Large intestine (tissue), 3 donors: ENCODE measurements at regions not wholly inside any gene's neighbourhood (a gene's known extent, or its start where the extent isn't known, plus 50 kb on each side); places are given as distances from the start of the nearest gene placed in this dataset.

Source experiments
- DNase-seq, 2 donors: peaks; one replicate each; pipeline versions ENCODE4 v3.0.0 to v3.0.0-alpha.2; 2013
- H3K27ac ChIP-seq: one replicate; pipeline ENCODE4 v1.5.1; 2013; ENCODE audit warnings: low read length
- H3K27me3 ChIP-seq: 2 replicates; pipeline ENCODE4 v1.6.1; 2013; ENCODE audit warnings: low read length; ENCODE audit not compliant: control insufficient read depth, insufficient read depth
- H3K36me3 ChIP-seq: 2 replicates; pipeline ENCODE4 v1.6.1; 2013; ENCODE audit warnings: low read length; ENCODE audit not compliant: control insufficient read depth, insufficient read depth
- H3K4me1 ChIP-seq: one replicate; pipeline ENCODE4 v1.6.1; 2013; ENCODE audit warnings: low read length; ENCODE audit not compliant: control insufficient read depth, insufficient read depth
- H3K4me3 ChIP-seq: one replicate; pipeline ENCODE4 v1.5.1; 2013; ENCODE audit warnings: low read length
- H3K9me3 ChIP-seq: one replicate; pipeline ENCODE4 v1.6.1; 2013; ENCODE audit warnings: mild to moderate bottlenecking, low read depth, low read length, moderate library complexity; ENCODE audit not compliant: control insufficient read depth
- WGBS: methylation state at CpG from one replicate; pipeline ENCODE4 v1.1.5; 2013; ENCODE audit warnings: low lambda C conversion rate; ENCODE audit not compliant: insufficient coverage; 5-methylcytosine and 5-hydroxymethylcytosine counted together

- Histone ChIP-seq H3K9me3 (no peaks in the 10 kb centered on the region), H3K27me3 (peaks cover 10% of the 10 kb centered on the region), H3K27ac (peak overlapping the region; percentile 42), H3K4me1 (no peaks in the 10 kb centered on the region), H3K36me3 (no peaks in the 10 kb centered on the region), H3K4me3 (no peak overlapping the region)
- no CpG with 5 or more reads among the region's 2 CpGs for WGBS
- peak in 1 of 2 donors; percentile 15 for DNase-seq
These were observed 108.9 kb downstream of the INSIG2 start for GRCh38 chr2:118197011-118197675.

DNA sequence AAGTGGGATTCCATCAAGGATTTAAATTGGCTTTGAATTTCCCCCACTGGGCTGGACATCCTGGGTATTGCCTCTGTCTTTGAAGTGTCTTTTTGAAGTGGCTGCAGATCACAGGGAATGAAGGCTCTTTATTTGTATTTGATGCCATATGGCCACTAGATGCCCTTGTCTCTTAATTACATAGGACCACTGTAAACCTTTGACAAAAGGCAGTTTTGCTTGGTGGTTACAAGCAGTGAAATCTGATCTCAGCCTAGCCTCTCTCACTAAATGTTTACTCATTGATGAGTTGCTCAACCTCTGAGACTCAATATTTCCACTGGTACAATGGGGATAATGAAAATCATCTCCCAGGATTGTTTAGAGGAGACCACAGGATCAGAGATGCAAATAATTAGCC, 102.2 kb downstream of the INSIG2 start:
- Histone ChIP-seq H3K4me1 (no peaks in the 10 kb centered on the region), H3K4me3 (no peak overlapping the region), H3K27ac (no peak overlapping the region), H3K9me3 (no peaks in the 10 kb centered on the region), H3K36me3 (no peaks in the 10 kb centered on the region), H3K27me3 (peaks cover 15% of the 10 kb centered on the region)
- no peak for DNase-seq

- Histone ChIP-seq H3K4me1 (no peaks in the 10 kb centered on the region), H3K27me3 (peaks cover 43% of the 10 kb centered on the region), H3K27ac (no peak overlapping the region), H3K36me3 (no peaks in the 10 kb centered on the region), H3K4me3 (no peak overlapping the region), H3K9me3 (no peaks in the 10 kb centered on the region)
- no CpG with 5 or more reads among the region's 5 CpGs for WGBS
- DNase-seq = no peak
These were observed 98.6 kb downstream of the INSIG2 start for GRCh38 chr2:118186858-118187254.

GRCh38 chr2:118186110-118186857, 98.0 kb downstream of the INSIG2 start:
- Histone ChIP-seq H3K4me1 (no peaks in the 10 kb centered on the region), H3K27ac (peak overlapping the region; percentile 65), H3K27me3 (peaks cover 38% of the 10 kb centered on the region), H3K4me3 (peak overlapping the region; percentile 65), H3K9me3 (no peaks in the 10 kb centered on the region), H3K36me3 (no peaks in the 10 kb centered on the region)
- whole genome bisulfite sequencing = 14% methylated on average over 7 of the region's 52 CpGs
- DNase-seq = peak; percentile 79 to 80

- Histone ChIP-seq H3K4me3 (peak overlapping the region; percentile 65), H3K36me3 (no peaks in the 10 kb centered on the region), H3K27me3 (peaks cover 44% of the 10 kb centered on the region), H3K27ac (peak overlapping the region; percentile 65), H3K4me1 (no peaks in the 10 kb centered on the region), H3K9me3 (no peaks in the 10 kb centered on the region)
- 0% methylated on average over 1 of the region's 33 CpGs for WGBS
- DNase-seq = peak; percentile 23 to 53
These were observed 97.2 kb downstream of the INSIG2 start for GRCh38 chr2:118185210-118186109.

DNA sequence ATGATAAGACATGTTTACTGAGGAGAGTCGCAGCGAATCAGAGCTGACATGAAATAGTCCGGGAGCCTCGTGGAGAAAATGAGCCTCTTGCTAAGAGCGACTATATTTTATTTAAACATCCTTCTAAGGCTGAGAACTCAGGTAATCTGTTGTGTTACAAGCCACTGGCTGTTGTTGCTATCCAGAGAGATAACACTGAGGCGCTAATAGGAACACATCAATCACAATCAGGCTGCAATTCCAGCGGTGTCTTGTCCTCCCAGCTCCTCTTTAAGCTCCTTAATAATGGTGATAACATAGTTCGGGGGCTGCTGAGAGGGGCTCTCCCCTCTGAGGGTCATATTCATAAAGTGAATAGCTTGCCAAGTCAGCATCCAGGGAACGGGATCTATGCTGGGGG, 95.1 kb downstream of the INSIG2 start:
- no peaks in the 10 kb centered on the region for H3K9me3 ChIP-seq
- no peak for DNase-seq
- WGBS = 4% methylated on average over 4 of the region's 9 CpGs
- no peak overlapping the region for H3K27ac ChIP-seq
- H3K4me1 ChIP-seq = no peaks in the 10 kb centered on the region
- no peaks in the 10 kb centered on the region for H3K36me3 ChIP-seq
- peaks cover 45% of the 10 kb centered on the region for H3K27me3 ChIP-seq
- no peak overlapping the region for H3K4me3 ChIP-seq

DNA sequence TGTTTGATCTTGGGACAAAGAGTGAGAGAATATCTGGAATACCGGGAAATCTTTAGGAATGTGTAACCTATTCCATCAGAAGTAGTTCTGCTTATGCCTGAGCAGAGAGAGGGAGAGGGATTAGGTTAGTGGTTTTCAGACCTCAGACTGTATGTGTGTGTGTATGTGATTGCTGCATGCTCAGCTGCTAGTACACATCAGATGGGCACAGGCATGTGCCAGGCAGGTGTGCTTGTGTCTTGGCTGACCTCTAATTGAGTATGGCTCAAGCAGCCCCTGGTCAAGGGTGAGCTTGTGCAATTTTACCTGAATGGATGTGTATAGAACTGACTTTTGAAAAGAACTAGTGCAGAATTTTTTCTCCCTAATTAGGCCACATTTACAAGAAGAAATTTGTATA, 91.2 kb downstream of the INSIG2 start:
- H3K9me3 ChIP-seq = no peaks in the 10 kb centered on the region
- H3K36me3 ChIP-seq = no peaks in the 10 kb centered on the region
- WGBS = 100% methylated on average over 1 of the region's 1 CpG
- H3K4me1 ChIP-seq = no peaks in the 10 kb centered on the region
- H3K4me3 ChIP-seq = no peak overlapping the region
- H3K27ac ChIP-seq = no peak overlapping the region
- H3K27me3 ChIP-seq = peaks cover 35% of the 10 kb centered on the region
- no peak for DNase-seq

DNA sequence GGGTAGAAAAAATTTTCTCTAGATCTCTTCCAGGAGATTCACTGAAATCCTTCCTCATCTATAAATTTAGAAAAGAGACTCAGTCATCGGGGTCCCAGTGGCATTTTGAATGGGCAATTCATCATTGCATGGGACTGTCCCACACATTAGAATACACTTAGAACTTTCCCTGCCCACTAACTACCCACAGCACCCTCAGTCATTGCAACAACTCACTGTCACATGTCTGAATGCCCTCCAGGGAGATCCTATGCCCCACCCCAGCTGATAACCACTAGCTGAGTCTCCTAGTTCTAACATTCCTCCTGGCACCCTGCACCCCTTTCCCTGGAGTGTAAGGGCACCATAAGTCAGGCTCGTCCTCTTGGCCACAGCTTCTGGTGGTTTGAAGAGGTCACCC, 89.6 kb downstream of the INSIG2 start:
- Histone ChIP-seq H3K36me3 (no peaks in the 10 kb centered on the region), H3K27ac (no peak overlapping the region), H3K27me3 (peaks cover 19% of the 10 kb centered on the region), H3K4me3 (no peak overlapping the region), H3K4me1 (no peaks in the 10 kb centered on the region), H3K9me3 (no peaks in the 10 kb centered on the region)
- WGBS = no CpG with 5 or more reads among the region's 2 CpGs
- DNase-seq = no peak

DNA sequence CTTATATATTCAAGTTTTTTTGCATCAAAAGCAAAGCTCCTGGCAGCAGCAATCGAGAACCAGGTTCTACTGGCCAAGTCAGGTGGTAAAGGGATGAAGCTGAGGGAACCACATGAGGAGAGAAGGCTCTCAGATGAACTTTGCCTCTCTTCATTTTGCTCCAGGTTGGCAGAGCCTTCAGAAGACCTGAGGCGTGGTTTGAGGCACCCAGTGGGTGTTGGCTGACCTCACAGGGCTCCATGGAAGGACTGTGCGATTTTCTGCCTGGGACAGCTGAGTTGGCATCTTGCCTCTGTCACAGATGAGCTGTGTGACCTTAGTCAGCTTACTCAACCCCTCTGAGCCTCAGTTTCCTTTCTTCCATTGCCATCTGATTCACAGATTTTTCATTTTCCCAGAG, 89.0 kb downstream of the INSIG2 start:
- H3K4me3 ChIP-seq = no peak overlapping the region
- no peak overlapping the region for H3K27ac ChIP-seq
- WGBS = no CpG with 5 or more reads among the region's 3 CpGs
- no peaks in the 10 kb centered on the region for H3K9me3 ChIP-seq
- no peak for DNase-seq
- no peaks in the 10 kb centered on the region for H3K36me3 ChIP-seq
- no peaks in the 10 kb centered on the region for H3K4me1 ChIP-seq
- H3K27me3 ChIP-seq = peaks cover 15% of the 10 kb centered on the region

DNA sequence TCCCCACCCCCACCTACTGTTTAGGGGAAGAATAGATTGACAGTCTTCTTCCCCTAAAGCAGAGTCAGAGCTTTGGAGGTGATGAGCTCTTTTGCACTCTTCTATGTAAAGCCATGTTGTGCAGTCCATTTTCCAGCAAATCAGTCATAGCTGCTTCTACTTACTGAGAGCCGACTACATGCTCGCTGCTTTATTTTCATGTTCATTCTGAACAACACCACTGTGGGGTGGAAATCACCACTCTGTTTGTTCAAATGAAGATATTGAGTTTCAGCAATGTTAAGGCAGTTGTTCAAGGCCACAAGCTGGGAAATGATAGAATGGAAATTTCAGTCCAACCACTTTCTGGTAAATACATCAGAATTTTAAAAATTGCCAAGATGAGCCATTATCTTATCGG, 88.3 kb downstream of the INSIG2 start:
- H3K27me3 ChIP-seq = peaks cover 11% of the 10 kb centered on the region
- DNase-seq = no peak
- no peaks in the 10 kb centered on the region for H3K4me1 ChIP-seq
- H3K36me3 ChIP-seq = no peaks in the 10 kb centered on the region
- no peaks in the 10 kb centered on the region for H3K9me3 ChIP-seq
- H3K27ac ChIP-seq = no peak overlapping the region
- no CpG with 5 or more reads among the region's 3 CpGs for WGBS
- no peak overlapping the region for H3K4me3 ChIP-seq
